ENCODE measurements at regions not wholly inside any gene's neighbourhood (a gene's known extent, or its start where the extent isn't known, plus 50 kb on each side); places are given as distances from the start of the nearest gene placed in this dataset.

DNA sequence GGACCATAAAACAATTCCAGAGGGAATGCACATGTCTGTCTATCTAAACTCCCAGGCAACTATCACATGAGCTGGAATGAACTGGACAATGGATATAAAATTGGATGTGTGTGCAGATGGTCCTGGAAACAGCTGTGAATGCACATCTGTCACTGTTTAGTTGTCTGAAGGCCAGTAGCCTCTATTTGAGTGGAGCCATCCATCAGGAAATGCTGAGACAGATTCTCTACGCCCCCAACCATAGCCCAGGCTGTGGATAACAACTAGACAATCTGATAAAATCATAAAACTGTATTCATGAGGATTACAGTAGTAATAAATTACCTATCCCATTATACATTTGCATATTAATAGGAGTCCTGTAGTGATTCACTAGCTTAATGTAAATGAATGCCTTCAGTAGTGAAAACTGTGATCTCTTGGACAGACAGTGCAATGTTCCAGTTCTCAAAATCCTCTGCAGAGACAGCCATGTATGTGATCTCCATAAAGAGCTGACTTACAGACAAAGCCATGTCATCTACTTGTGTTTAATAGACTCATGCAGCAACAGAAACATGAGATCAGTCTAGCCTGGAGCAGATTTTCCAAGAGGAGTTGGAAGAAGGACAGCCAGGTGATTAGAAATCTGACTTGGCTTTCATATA is 907.6 kb downstream of the KCNMA1 start:
- TF ChIP-seq, protein P1, sequence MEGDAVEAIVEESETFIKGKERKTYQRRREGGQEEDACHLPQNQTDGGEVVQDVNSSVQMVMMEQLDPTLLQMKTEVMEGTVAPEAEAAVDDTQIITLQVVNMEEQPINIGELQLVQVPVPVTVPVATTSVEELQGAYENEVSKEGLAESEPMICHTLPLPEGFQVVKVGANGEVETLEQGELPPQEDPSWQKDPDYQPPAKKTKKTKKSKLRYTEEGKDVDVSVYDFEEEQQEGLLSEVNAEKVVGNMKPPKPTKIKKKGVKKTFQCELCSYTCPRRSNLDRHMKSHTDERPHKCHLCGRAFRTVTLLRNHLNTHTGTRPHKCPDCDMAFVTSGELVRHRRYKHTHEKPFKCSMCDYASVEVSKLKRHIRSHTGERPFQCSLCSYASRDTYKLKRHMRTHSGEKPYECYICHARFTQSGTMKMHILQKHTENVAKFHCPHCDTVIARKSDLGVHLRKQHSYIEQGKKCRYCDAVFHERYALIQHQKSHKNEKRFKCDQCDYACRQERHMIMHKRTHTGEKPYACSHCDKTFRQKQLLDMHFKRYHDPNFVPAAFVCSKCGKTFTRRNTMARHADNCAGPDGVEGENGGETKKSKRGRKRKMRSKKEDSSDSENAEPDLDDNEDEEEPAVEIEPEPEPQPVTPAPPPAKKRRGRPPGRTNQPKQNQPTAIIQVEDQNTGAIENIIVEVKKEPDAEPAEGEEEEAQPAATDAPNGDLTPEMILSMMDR (conservative IDR thresholded peaks at IDR 0.05; ENCODE audit: low read depth, low read length) = no peak
- no peak for TF ChIP-seq EZH2 (IDR thresholded peaks at IDR 0.05; ENCODE audit: low read length, unreplicated experiment)
- no peak for TF ChIP-seq EZH2phosphoT487 (IDR thresholded peaks at IDR 0.05; ENCODE audit: borderline replicate concordance, low read length)
